ENCODE measurements at regions not wholly inside any gene's neighbourhood (a gene's known extent, or its start where the extent isn't known, plus 50 kb on each side); places are given as distances from the start of the nearest gene placed in this dataset.

GRCh38 chr4:106444557-106444956, 76.0 kb upstream of the GIMD1 start:
- H3K4me3 ChIP-seq (ENCODE audit: low read length), result no peak overlapping the region
- TF ChIP-seq, protein P1, sequence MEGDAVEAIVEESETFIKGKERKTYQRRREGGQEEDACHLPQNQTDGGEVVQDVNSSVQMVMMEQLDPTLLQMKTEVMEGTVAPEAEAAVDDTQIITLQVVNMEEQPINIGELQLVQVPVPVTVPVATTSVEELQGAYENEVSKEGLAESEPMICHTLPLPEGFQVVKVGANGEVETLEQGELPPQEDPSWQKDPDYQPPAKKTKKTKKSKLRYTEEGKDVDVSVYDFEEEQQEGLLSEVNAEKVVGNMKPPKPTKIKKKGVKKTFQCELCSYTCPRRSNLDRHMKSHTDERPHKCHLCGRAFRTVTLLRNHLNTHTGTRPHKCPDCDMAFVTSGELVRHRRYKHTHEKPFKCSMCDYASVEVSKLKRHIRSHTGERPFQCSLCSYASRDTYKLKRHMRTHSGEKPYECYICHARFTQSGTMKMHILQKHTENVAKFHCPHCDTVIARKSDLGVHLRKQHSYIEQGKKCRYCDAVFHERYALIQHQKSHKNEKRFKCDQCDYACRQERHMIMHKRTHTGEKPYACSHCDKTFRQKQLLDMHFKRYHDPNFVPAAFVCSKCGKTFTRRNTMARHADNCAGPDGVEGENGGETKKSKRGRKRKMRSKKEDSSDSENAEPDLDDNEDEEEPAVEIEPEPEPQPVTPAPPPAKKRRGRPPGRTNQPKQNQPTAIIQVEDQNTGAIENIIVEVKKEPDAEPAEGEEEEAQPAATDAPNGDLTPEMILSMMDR (conservative IDR thresholded peaks at IDR 0.05; ENCODE audit: low read depth, low read length), result no peak
- DNase-seq (ENCODE audit: low read depth), result no peak

DNA sequence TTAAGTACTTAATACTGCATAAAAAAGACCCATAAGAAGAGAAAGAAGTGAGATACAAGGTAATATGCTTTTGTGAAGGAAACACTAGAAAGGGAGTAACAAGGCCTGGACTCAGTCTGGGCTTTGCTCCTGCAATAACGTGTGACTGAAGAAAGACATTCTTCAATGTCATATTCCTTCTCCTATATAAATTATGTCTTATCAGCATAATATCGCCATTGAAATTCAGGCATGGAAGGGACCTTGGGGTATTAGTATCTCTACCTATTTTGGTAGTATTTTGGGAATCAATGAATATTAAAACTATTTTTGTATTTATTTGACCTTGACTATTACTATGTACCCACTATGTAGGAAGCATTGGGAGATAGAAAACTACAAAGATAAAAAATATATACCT, 62.2 kb upstream of the GIMD1 start:
- H3K4me3 ChIP-seq (ENCODE audit: low read length), result no peak overlapping the region

GRCh38 chr4:106429885-106430284, 61.3 kb upstream of the GIMD1 start:
- no peak for DNase-seq (ENCODE audit: low read depth)
- TF ChIP-seq, protein P1 (conservative IDR thresholded peaks at IDR 0.05; ENCODE audit: low read depth, low read length), result no peak
- no peak overlapping the region for H3K4me3 ChIP-seq (ENCODE audit: low read length)

More for the DNA sequence above, 62.2 kb upstream of the GIMD1 start:
- no peak for DNase-seq (ENCODE audit: low read depth)
- TF ChIP-seq, protein P1 (conservative IDR thresholded peaks at IDR 0.05; ENCODE audit: low read depth, low read length), result no peak

- H3K4me3 ChIP-seq (ENCODE audit: low read length), result no peak overlapping the region
- TF ChIP-seq, protein P1 (conservative IDR thresholded peaks at IDR 0.05; ENCODE audit: low read depth, low read length), result no peak
- no peak for DNase-seq (ENCODE audit: low read depth)
Observed at GRCh38 chr4:106426069-106426468, 57.5 kb upstream of the GIMD1 start.

- TF ChIP-seq, protein P1 (conservative IDR thresholded peaks at IDR 0.05; ENCODE audit: low read depth, low read length), result no peak
- H3K4me3 ChIP-seq (ENCODE audit: low read length), result no peak overlapping the region
- DNase-seq (ENCODE audit: low read depth), result no peak
Observed at GRCh38 chr4:106425576-106425975, 57.0 kb upstream of the GIMD1 start.

DNA sequence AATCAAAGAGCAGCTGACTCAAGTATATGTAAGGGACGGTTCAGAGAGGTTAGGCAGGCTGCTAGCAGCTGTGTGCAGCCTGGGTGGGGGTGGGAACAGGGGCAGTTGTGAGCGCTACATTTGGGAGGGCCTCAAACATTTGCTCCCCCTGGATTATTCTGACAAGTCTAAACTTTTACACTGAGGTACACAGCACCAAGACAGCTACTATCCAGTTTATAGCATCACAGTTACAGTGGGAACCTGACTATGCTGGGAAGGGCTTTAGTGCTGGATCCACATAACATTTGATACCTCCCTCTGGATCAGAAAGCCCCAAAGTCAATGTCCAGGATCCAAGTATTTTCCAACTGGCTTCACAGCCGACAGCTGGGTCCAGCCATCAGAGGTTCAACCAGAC, 55.8 kb upstream of the GIMD1 start:
- TF ChIP-seq, protein P1 (conservative IDR thresholded peaks at IDR 0.05; ENCODE audit: low read depth, low read length), result no peak
- no peak for DNase-seq (ENCODE audit: low read depth)
- H3K4me3 ChIP-seq (ENCODE audit: low read length), result no peak overlapping the region

- H3K4me3 ChIP-seq (ENCODE audit: low read length), result no peak overlapping the region
- DNase-seq (ENCODE audit: low read depth), result no peak
- TF ChIP-seq, protein P1 (conservative IDR thresholded peaks at IDR 0.05; ENCODE audit: low read depth, low read length), result no peak
Observed at GRCh38 chr4:106423791-106424190, 55.2 kb upstream of the GIMD1 start.
